Heart right ventricle (tissue), 16 donors: ENCODE measurements at regions not wholly inside any gene's neighbourhood (a gene's known extent, or its start where the extent isn't known, plus 50 kb on each side); places are given as distances from the start of the nearest gene placed in this dataset.

ENCODE experiments used
- ATAC-seq, 8 donors: fragments of 200-7000 bp; cut with Tn5 transposase; one replicate each; pipeline ENCODE4 v1.9.1; 2020; ENCODE audit warnings: mild to moderate bottlenecking in 8 of 8, moderate library complexity in 8 of 8, moderate number of reproducible peaks in 1 of 8
- DNase-seq, 2 donors: peaks; one replicate each; pipeline ENCODE4 v3.0.0-alpha.2; 2020
- H3K27ac ChIP-seq, 10 donors: fragments of 200-600 bp; sonication (generic) in 2 of 10; one replicate each; pipeline versions ENCODE4 v1.5.0 to v1.8.0; 2020 to 2022; ENCODE audit warnings: mild to moderate bottlenecking in 3 of 10
- H3K27me3 ChIP-seq, 7 donors: fragments of 200-600 bp; one replicate each; pipeline ENCODE4 v1.8.0; 2021 to 2022; ENCODE audit warnings: mild to moderate bottlenecking in 2 of 7
- H3K36me3 ChIP-seq, 9 donors: fragments of 200-600 bp; sonication (generic) in 1 of 9; one replicate each; pipeline versions ENCODE4 v1.5.0 to v1.8.0; 2020 to 2022; ENCODE audit warnings: mild to moderate bottlenecking in 2 of 9
- H3K4me1 ChIP-seq, 9 donors: fragments of 200-600 bp; sonication (generic) in 1 of 9; one replicate each; pipeline versions ENCODE4 v1.5.0 to v1.8.0; 2020 to 2022; ENCODE audit warnings: mild to moderate bottlenecking in 4 of 9
- H3K4me3 ChIP-seq, 10 donors: fragments of 200-600 bp; sonication (generic) in 2 of 10; one replicate each; pipeline versions ENCODE4 v1.5.0 to v1.8.0; 2020 to 2022; ENCODE audit warnings: mild to moderate bottlenecking in 7 of 10, moderate library complexity in 2 of 10
- H3K9me3 ChIP-seq, 11 donors: fragments of 200-600 bp in 10 of 11; sonication (generic) in 2 of 11; one replicate each; pipeline versions ENCODE4 v1.5.0 to v1.8.0; 2013 to 2022; ENCODE audit warnings: mild to moderate bottlenecking in 2 of 11, control low read depth in 1 of 11, moderate library complexity in 1 of 11
- CTCF ChIP-seq, 9 donors: fragments of 200-600 bp; sonication (generic) in 2 of 9; IDR thresholded peaks; one replicate each; pipeline versions ENCODE4 v1.5.0 to v1.8.0; 2021 to 2022; ENCODE audit warnings: antibody characterized with exemption in 9 of 9, mild to moderate bottlenecking in 5 of 9, moderate library complexity in 1 of 9
- WGBS, 2 donors: extraction: QIAGEN DNeasy Blood & Tissue Kit; methylation state at CpG; one replicate each; pipeline ENCODE4 v1.1.7; 2013; ENCODE audit warnings: inconsistent platforms in 1 of 2; 5-methylcytosine and 5-hydroxymethylcytosine counted together
- intact Hi-C, 10 donors: fragments of 100-400 bp; cut with DNase I; formaldehyde crosslinking; loops; one replicate each; pipeline versions ENCODE4 v1.11.1 to v1.14.2; 2022
- donor health status: Arrhythmogenic right ventricular cardiomyopathy.
- donor health status: ischemic (EF 13 %, LVEDD 7.1; RV severe dilation, severe dysfunction).
- donor health status: healthy with polysubstance abuse.
- donor health status: DM: no; HTN: yes; CAD: no.
- donor health status: DM: no; HTN: no; CAD: no.
- donor health status: ischemic (EF 25% LVEDD 6.9; RV normal size, moderate dysfunction).
- donor health status: ischemic (EF 25% LVEDD 5.7; RV mildly dilated, moderate dysfunction).
- donor health status: healthy.
- donor health status: DM: yes; HTN: yes; CAD: no.
- donor health status: Ischemic cardiomyopathy.
- donor health status: ischemic (EF 35%, LVEDD 5.7; RV mildly dilated, moderate dysfunction).
- donor health status: nonischemic (EF 11% LVEDD 7.7; RV severe dilation, severe dysfunction).
- donor health status: DM: yes; HTN: yes; CAD: no.
- donor health status: PGD.
- donor health status: ischemic (EF 29% LVEDD 5.4; RV normal size, mild dysfunction).
- donor health status: nonischemic (EF 23%, LVEDD 6.1; RV moderate dilation, normal function).

- intact Hi-C loops: no loop called here
- Histone ChIP-seq H3K9me3 (peaks cover 0 to 6% (median 0%) of the 10 kb centered on the region in 11 donors), H3K36me3 (no peaks in the 10 kb centered on the region), H3K27ac (peak overlapping the region in 5 of 10 donors; percentile 43 to 58 (median 56)), H3K4me3 (peak overlapping the region in 1 of 10 donors; percentile 0), H3K27me3 (no peaks in the 10 kb centered on the region), H3K4me1 (peaks cover 3 to 19% (median 15%) of the 10 kb centered on the region in 9 donors)
- 16 to 22% methylated on average over 6 of the region's 6 CpGs for WGBS, 2 donors
- ATAC-seq: peak; percentile 74 to 94 (median 87)
- no peak for TF ChIP-seq CTCF (IDR thresholded peaks at IDR 0.05)
- DNase-seq: peak; percentile 17 to 66
Observed at GRCh38 chr17:69828087-69828486, 246.9 kb upstream of the KCNJ16 start.

GRCh38 chr17:69834494-69834893 is 240.5 kb upstream of the KCNJ16 start:
- Histone ChIP-seq H3K4me3 (no peak overlapping the region), H3K27ac (no peak overlapping the region), H3K36me3 (no peaks in the 10 kb centered on the region), H3K4me1 (no peaks in the 10 kb centered on the region), H3K9me3 (peaks cover 0 to 20% (median 6%) of the 10 kb centered on the region in 11 donors), H3K27me3 (no peaks in the 10 kb centered on the region)
- intact Hi-C loops: no loop called here
- no peak for TF ChIP-seq CTCF (IDR thresholded peaks at IDR 0.05)
- WGBS, 2 donors: 95 to 96% methylated on average over 2 of the region's 2 CpGs
- ATAC-seq (no peak), DNase-seq (no peak)

GRCh38 chr17:69851736-69852135 is 223.3 kb upstream of the KCNJ16 start:
- no peak for TF ChIP-seq CTCF (IDR thresholded peaks at IDR 0.05)
- intact Hi-C loops: no loop called here
- H3K4me3 ChIP-seq: no peak overlapping the region

GRCh38 chr17:69853541-69854224 is 221.3 kb upstream of the KCNJ16 start:
- WGBS, 2 donors: 32 to 55% methylated on average over 4 of the region's 4 CpGs
- Histone ChIP-seq H3K27ac (peak overlapping the region in 4 of 10 donors; percentile 11 to 57 (median 34)), H3K27me3 (no peaks in the 10 kb centered on the region), H3K4me1 (peaks cover 0 to 22% (median 13%) of the 10 kb centered on the region in 9 donors), H3K9me3 (peaks cover 0 to 30% (median 6%) of the 10 kb centered on the region in 11 donors), H3K36me3 (no peaks in the 10 kb centered on the region), H3K4me3 (no peak overlapping the region)
- peak in 7 of 8 donors; percentile 48 to 88 (median 68) for ATAC-seq
- no peak for DNase-seq
- intact Hi-C loops: no loop called here
- TF ChIP-seq CTCF (IDR thresholded peaks at IDR 0.05): no peak

More at GRCh38 chr17:69851736-69852135, 223.3 kb upstream of the KCNJ16 start:
- no peaks in the 10 kb centered on the region for H3K36me3 ChIP-seq
- no peaks in the 10 kb centered on the region for H3K27me3 ChIP-seq
- peaks cover 0 to 22% (median 13%) of the 10 kb centered on the region in 9 donors for H3K4me1 ChIP-seq
- WGBS, 2 donors: 94 to 96% methylated on average over 4 of the region's 4 CpGs
- ATAC-seq (no peak), DNase-seq (no peak)
- H3K9me3 ChIP-seq: peaks cover 0 to 11% (median 0%) of the 10 kb centered on the region in 11 donors
- no peak overlapping the region for H3K27ac ChIP-seq
